OCI-LY3 (cell line): ENCODE measurements at regions not wholly inside any gene's neighbourhood (a gene's known extent, or its start where the extent isn't known, plus 50 kb on each side); places are given as distances from the start of the nearest gene placed in this dataset.
"Not testable (repeated sequence)": the region's sequence is repeated elsewhere in the genome, so short reads cannot be mapped to it uniquely, and the experiment has no call there.

Experiments
- H2AFZ ChIP-seq: fragments of 200-600, 300-600 bp; shearing (Covaris generic); 2 replicates; pipeline ENCODE4 v1.6.0; 2014; ENCODE audit warnings: antibody characterized with exemption, low read depth, low read length
- H3K27ac ChIP-seq: fragments of 200-600, 300-600 bp; sonication (generic); 2 replicates; pipeline ENCODE4 v1.5.1; 2014; ENCODE audit warnings: mild to moderate bottlenecking, low read length, moderate library complexity, mixed read lengths
- H3K27me3 ChIP-seq: fragments of 200-600, 300-600 bp; sonication (generic); 2 replicates; pipeline ENCODE4 v1.6.1; 2014; ENCODE audit warnings: low read depth, low read length, mixed read lengths
- H3K36me3 ChIP-seq: fragments of 200-600, 300-600 bp; sonication (generic); replicated peaks from 2 replicates; pipeline ENCODE3; 2014; ENCODE audit warnings: low read depth, low read length, mixed read lengths
- H3K4me1 ChIP-seq: fragments of 300-600, 200-600 bp; sonication (generic); 2 replicates; pipeline ENCODE4 v1.6.1; 2014; ENCODE audit warnings: low read length, mixed read lengths
- H3K4me2 ChIP-seq: fragments of 200-600, 300-600 bp; sonication (generic); 2 replicates; pipeline ENCODE4 v1.6.1; 2014; ENCODE audit warnings: low read length, mixed read lengths
- H3K4me3 ChIP-seq: fragments of 300-600, 200-600 bp; sonication (generic); 2 replicates; pipeline ENCODE4 v1.5.1; 2014; ENCODE audit warnings: antibody characterized with exemption, mild to moderate bottlenecking, low read length, moderate library complexity
- H3K79me2 ChIP-seq: fragments of 300-600, 200-600 bp; shearing (Covaris generic); 2 replicates; pipeline ENCODE4 v1.6.1; 2014; ENCODE audit warnings: mild to moderate bottlenecking, low read length, mixed read lengths
- H3K9ac ChIP-seq: fragments of 300-600, 200-600 bp; shearing (Covaris generic); 2 replicates; pipeline ENCODE4 v1.6.0; 2014; ENCODE audit warnings: mild to moderate bottlenecking, low read length, moderate library complexity
- H3K9me3 ChIP-seq: fragments of 200-600, 300-600 bp; shearing (Covaris generic); 2 replicates; pipeline ENCODE4 v1.6.1; 2014; ENCODE audit warnings: low read length, mixed read lengths; ENCODE audit not compliant: insufficient read depth
- H4K20me1 ChIP-seq: fragments of 200-600, 300-600 bp; sonication (generic); 2 replicates; pipeline ENCODE4 v1.6.1; 2016; ENCODE audit warnings: low read length, mixed read lengths; ENCODE audit not compliant: insufficient read depth
- TF ChIP-seq, protein P1 (sequence below): fragments of 200-600, 300-600 bp; sonication (generic); IDR thresholded peaks from 2 replicates; pipeline ENCODE4 v1.5.1; 2014; ENCODE audit warnings: antibody characterized with exemption, low read length, low read depth

DNA sequence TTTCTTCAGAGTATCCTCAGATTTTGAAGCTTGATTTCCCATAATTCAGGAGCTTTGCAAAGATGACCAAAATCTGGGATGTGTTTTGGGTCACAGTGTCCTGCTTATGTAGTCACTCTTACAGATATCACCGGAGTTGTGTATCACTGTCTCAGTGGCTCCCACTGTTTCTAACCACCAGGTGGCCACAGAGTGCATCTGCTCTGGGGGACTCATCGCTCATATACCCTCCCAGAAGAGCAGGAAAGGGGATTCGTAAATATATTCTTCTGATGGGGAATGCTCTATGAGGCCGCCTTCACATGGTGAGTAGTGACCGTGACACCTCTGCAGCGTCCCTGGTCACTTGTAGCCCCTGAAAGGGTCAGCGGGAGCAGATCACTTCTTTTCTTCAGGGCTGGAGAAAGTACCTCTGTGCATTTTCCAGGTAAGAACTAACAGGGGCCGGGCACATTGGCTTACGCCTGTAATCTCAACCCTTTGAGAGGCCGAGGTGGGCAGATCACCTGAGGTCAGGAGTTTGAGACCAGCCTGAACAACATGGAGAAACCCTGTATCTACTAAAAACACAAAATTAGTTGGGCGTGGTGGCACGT, 249.4 kb upstream of the NOTCH2NLA start:
- H3K79me2 ChIP-seq, H3K27ac ChIP-seq, H3K4me1 ChIP-seq, H3K9ac ChIP-seq, H3K27me3 ChIP-seq, H3K36me3 ChIP-seq, H4K20me1 ChIP-seq, H3K9me3 ChIP-seq: not testable (repeated sequence)
- Histone ChIP-seq H3K4me3 (peak overlapping the region; percentile 68), H2AFZ (peak overlapping the region; percentile 88), H3K4me2 (peak overlapping the region; percentile 80)
- TF ChIP-seq, protein P1, sequence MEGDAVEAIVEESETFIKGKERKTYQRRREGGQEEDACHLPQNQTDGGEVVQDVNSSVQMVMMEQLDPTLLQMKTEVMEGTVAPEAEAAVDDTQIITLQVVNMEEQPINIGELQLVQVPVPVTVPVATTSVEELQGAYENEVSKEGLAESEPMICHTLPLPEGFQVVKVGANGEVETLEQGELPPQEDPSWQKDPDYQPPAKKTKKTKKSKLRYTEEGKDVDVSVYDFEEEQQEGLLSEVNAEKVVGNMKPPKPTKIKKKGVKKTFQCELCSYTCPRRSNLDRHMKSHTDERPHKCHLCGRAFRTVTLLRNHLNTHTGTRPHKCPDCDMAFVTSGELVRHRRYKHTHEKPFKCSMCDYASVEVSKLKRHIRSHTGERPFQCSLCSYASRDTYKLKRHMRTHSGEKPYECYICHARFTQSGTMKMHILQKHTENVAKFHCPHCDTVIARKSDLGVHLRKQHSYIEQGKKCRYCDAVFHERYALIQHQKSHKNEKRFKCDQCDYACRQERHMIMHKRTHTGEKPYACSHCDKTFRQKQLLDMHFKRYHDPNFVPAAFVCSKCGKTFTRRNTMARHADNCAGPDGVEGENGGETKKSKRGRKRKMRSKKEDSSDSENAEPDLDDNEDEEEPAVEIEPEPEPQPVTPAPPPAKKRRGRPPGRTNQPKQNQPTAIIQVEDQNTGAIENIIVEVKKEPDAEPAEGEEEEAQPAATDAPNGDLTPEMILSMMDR, result peak; percentile 66

DNA sequence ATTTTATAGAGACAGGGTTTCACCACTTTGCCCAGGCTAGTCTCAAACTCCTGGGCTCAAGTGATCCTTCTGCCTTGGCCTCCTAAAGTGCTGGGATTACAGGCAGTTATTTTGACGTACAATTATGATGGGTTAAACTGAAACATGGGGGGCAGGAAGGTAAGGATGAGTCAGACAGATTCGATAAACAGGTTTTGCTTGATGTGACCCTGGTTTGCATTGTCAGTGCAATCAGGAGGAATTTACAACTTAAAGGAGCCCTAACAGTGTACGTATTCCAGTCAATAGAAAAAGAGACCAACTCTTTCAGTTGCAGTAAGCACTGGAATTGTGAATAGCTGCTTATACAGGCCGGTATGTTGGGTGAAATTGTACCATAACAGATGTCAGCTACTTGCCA, 246.3 kb upstream of the NOTCH2NLA start:
- not testable (repeated sequence) for H2AFZ ChIP-seq, H3K4me3 ChIP-seq, H3K9ac ChIP-seq, H4K20me1 ChIP-seq, H3K27ac ChIP-seq, H3K79me2 ChIP-seq, H3K4me1 ChIP-seq, H3K27me3 ChIP-seq, H3K4me2 ChIP-seq, H3K36me3 ChIP-seq, H3K9me3 ChIP-seq

DNA sequence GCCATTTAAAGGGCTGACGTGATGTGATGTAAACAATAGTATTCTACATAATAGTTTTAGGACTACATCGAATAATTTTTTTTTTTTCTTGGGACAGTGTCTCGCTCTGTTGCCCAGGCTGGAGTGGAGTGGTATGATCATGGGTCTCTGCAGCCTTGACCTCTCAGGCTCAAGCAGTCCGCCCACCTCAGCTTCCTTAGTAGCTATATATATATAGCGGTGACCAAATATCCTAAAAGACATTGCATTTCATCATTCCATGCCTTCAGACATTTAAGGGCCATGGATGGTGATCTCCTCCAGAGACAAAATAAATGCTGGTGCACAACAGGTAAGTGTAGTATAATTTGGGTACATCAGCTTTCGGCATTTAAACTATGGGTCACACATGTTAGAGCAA, 245.4 kb upstream of the NOTCH2NLA start:
- H3K4me2 ChIP-seq, H3K27ac ChIP-seq: not testable (repeated sequence)

DNA sequence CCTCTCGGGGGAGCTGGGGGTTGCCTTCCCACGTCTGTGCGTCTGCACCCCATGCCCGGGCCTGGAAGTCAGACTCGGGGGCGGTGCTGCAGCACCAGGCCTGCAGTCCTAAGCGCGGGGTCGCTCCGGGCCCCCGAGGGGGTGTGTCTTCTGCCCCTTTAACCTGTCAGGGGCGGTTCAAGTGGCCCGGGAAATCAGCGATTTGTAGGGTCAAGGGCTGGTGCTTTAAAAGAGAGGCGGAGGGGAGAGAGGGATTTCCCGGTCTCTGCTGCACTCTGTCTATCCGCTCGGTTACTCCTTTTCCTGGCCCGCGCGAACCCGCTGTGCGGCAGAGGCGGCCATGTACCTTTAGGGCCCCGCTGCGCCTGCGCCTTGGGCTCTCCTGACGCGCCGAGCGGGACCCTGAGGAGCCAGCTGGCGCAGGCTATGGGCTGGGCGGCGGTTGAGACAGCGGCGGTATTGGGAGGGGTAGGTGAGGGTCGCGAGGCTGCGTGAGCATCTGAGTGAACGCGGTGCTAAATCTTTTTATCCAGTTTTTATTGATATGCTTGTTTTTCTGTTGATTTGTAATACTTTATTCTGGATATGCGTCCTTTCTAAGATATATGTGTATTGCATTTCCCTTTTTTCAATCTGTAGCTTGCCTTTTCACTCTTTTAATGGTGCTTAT, 243.5 kb upstream of the NOTCH2NLA start:
- H3K79me2 ChIP-seq, H3K27me3 ChIP-seq, H3K27ac ChIP-seq, H3K36me3 ChIP-seq, H4K20me1 ChIP-seq, H3K4me1 ChIP-seq, H3K9me3 ChIP-seq: not testable (repeated sequence)
- H3K4me3 ChIP-seq, result peak overlapping the region; percentile 83
- H3K4me2 ChIP-seq, result peak overlapping the region; percentile 86
- H3K9ac ChIP-seq, result peak overlapping the region; percentile 58
- H2AFZ ChIP-seq, result peak overlapping the region; percentile 69

More for the DNA sequence above, 245.4 kb upstream of the NOTCH2NLA start:
- H2AFZ ChIP-seq, H3K9me3 ChIP-seq, H4K20me1 ChIP-seq, H3K4me3 ChIP-seq, H3K36me3 ChIP-seq, H3K4me1 ChIP-seq, H3K9ac ChIP-seq, H3K27me3 ChIP-seq, H3K79me2 ChIP-seq: not testable (repeated sequence)

DNA sequence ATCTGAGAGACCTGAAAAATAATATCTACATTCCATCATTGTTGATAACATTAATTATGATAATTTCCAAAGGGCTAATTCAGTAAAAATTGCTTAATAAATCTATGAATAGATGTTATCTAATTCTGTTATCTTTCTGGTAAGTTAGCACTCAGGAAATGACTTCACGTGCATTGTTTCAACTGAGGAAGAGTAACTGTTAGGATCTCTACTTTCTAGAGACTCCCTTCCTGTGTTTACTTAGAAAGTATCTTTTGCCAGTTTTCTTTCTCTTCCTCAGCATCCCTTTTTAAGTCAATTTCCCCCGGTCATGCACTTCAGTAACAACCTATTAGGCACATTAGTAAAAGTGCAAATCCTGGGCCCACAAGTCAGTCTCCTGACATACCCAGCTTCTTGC, 231.1 kb upstream of the NOTCH2NLA start:
- not testable (repeated sequence) for H3K27me3 ChIP-seq, H3K79me2 ChIP-seq, H2AFZ ChIP-seq, H3K4me3 ChIP-seq, H3K9ac ChIP-seq, H3K9me3 ChIP-seq, H3K27ac ChIP-seq, H3K36me3 ChIP-seq, H4K20me1 ChIP-seq, H3K4me1 ChIP-seq, H3K4me2 ChIP-seq

DNA sequence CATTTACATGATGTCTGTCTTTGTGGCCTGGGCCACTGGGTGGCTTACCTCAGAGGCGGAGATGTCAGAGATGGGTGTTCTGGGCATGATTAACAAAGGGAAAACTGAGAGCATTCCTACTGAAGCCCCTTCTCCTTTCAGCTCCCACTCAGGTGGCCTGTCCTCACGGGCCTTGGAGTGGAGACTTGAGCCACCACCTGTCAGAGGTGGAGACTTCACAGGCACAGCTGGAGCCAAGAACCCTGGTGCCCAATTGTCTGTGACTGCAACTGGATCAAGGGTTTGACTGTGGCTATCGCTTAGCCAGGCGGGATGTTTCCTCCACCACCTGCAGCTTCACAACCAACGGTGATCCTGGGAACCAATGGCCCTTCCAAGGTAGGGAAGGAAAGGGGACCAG, 230.5 kb upstream of the NOTCH2NLA start:
- not testable (repeated sequence) for H3K27ac ChIP-seq, H2AFZ ChIP-seq, H3K36me3 ChIP-seq, H3K27me3 ChIP-seq, H3K4me2 ChIP-seq, H4K20me1 ChIP-seq, H3K4me3 ChIP-seq, H3K9ac ChIP-seq, H3K4me1 ChIP-seq, H3K9me3 ChIP-seq, H3K79me2 ChIP-seq

DNA sequence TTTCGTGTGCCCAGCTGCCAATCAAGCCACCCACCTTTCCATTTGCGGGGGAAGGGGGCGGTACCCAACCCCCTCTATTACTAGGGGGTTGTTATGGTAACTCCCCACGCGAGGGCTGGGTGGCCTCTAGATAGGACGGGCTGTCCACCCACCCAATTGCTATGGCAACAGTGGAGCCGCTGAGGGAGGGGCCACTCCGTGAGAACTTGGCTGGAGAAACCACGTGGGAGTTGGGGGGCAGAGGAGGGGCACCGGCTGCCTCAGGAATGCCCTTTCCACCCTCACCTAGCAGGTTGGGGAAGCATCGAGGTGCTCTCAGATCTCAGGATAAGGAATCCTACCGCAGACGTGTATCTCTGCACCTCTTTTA, 220.0 kb upstream of the NOTCH2NLA start:
- H3K27me3 ChIP-seq, H3K36me3 ChIP-seq, H2AFZ ChIP-seq, H3K9ac ChIP-seq, H3K4me1 ChIP-seq, H3K79me2 ChIP-seq, H3K27ac ChIP-seq, H3K4me3 ChIP-seq, H3K9me3 ChIP-seq, H4K20me1 ChIP-seq, H3K4me2 ChIP-seq: not testable (repeated sequence)

DNA sequence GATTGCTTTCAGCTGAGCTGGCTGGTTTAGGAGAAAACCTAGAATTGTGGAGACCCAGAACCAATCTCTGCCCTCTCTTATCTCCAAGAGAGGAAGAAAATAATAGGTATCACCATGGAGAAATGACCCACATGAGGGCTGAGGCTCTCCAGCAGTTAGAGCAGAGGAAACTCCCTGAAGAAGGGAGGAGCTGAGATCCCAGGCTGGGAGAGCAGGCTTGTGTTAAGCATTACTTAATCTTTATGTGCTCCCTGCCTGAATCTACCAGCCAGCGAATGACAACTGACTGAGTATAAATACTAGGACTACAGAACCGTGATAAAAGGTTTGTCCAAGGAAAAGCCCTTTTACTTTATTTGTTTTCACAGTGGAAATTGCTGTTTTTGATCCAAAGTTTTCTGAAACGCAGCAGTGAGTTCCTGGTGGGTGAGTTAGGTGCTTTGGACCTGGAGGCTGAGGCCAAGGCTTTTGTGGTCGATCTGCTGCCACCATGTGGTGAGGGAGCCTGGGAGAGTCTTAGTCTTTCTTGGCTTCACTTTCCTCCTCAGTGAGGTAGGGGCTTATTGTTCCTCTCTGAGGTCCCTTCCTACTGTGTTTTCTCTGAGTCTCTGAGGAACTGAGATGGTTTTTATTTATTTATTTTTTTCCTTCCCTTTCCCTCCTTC, 219.5 kb upstream of the NOTCH2NLA start:
- H2AFZ ChIP-seq, H3K4me1 ChIP-seq, H3K36me3 ChIP-seq, H3K9ac ChIP-seq, H3K27me3 ChIP-seq, H3K79me2 ChIP-seq, H3K27ac ChIP-seq, H3K4me2 ChIP-seq, H3K4me3 ChIP-seq, H4K20me1 ChIP-seq, H3K9me3 ChIP-seq: not testable (repeated sequence)

DNA sequence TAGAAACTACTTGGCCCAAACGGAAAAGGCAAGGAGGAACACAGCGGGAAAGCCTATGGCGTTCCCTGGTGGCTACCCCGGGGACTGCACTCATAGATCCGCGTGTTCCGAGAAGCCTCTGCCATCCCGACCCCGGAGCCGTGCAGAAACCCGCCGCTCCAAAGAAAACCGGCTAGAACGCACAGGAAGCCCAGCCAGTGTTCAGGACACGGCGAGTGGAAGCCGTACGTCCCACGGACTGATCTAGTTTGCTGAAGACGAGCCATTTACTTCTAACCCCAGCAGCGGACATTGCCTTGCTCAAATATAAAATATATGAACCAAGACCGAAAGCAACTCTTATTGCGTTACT, 215.0 kb upstream of the NOTCH2NLA start:
- not testable (repeated sequence) for H4K20me1 ChIP-seq, H3K9ac ChIP-seq, H3K27me3 ChIP-seq, H3K4me2 ChIP-seq, H3K4me3 ChIP-seq, H3K79me2 ChIP-seq, H2AFZ ChIP-seq, H3K27ac ChIP-seq, H3K36me3 ChIP-seq, H3K9me3 ChIP-seq, H3K4me1 ChIP-seq
